ENCODE measurements at regions not wholly inside any gene's neighbourhood (a gene's known extent, or its start where the extent isn't known, plus 50 kb on each side); places are given as distances from the start of the nearest gene placed in this dataset.

DNA sequence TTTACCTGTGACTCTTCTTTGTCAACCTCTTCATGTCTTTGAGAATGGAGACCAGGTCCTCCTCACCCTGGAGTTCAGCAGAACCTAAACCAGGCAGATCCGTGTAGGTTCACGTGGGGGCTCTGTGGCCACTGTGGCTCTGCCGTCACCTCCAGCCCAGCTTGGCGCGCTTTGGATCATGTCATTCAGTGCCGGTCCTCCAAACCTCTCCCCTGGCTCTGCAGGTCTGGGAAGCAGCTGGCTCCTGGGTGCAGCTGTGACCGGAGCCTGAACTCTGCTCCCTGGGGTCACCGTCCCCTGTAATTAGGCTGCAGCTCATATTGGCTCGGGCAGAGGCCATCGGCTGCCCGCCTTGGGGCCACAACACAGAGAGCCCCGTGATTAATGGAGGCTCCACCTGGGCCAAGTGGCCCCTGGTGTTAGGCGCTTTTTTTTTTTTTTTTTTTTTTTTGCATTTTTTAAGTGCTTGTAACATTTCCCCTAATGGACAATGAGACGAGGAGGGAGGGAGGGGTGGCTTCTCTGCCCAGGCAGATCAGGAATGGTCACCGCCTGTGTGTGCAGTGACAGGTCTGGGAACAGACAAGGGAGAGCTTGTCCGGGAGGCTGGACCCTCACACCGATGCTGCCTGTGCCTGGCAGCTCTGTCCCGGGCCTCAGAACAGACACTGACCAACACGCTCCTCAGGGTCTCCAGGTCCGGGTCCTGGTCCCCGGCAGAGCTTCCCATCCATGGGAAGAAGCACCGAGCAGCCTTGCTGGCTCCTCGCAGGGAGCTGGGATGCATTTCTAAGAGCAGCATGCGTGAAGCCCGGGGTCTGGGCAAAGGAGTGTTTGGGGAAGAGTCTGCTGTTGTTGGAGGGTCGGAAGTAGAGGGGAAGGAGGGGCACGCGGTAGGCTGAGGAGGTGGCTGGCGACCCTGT is 247.9 kb downstream of the SEC14L1 start:
- Mint-ChIP-seq H3K36me3 (no peaks in the 10 kb centered on the region), H3K27me3 (no peaks in the 10 kb centered on the region), H3K4me1 (peaks cover 55% of the 10 kb centered on the region), H3K9me3 (no peaks in the 10 kb centered on the region), H3K4me3 (peak overlapping the region; percentile 79), H3K27ac (peak overlapping the region; percentile 85)
- ATAC-seq: no peak

DNA sequence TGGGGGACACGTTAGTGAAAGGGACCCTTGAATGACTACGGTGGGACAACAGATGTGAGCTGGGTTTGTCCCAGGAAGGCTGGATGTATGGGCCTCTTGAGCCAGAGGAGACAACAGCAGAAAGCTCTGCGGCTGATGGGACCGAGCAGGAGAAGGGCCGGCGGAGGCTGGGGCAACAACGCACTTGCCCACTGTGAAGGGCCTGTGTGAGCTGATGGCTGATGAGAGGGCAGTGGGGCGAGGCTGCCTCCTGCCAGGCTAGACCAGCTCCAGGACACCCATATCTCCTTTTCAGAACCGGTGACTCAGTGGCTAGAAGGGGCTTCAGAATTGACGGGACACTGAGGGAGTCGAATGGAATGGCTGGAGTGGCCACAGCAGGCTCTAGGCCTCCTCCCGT is 250.1 kb downstream of the SEC14L1 start:
- no peaks in the 10 kb centered on the region for H3K36me3 Mint-ChIP-seq
- H3K9me3 Mint-ChIP-seq: no peaks in the 10 kb centered on the region
- no peaks in the 10 kb centered on the region for H3K27me3 Mint-ChIP-seq
- no peak for ATAC-seq
- H3K27ac Mint-ChIP-seq: no peak overlapping the region
- no peak overlapping the region for H3K4me3 Mint-ChIP-seq
- H3K4me1 Mint-ChIP-seq: peaks cover 51% of the 10 kb centered on the region

DNA sequence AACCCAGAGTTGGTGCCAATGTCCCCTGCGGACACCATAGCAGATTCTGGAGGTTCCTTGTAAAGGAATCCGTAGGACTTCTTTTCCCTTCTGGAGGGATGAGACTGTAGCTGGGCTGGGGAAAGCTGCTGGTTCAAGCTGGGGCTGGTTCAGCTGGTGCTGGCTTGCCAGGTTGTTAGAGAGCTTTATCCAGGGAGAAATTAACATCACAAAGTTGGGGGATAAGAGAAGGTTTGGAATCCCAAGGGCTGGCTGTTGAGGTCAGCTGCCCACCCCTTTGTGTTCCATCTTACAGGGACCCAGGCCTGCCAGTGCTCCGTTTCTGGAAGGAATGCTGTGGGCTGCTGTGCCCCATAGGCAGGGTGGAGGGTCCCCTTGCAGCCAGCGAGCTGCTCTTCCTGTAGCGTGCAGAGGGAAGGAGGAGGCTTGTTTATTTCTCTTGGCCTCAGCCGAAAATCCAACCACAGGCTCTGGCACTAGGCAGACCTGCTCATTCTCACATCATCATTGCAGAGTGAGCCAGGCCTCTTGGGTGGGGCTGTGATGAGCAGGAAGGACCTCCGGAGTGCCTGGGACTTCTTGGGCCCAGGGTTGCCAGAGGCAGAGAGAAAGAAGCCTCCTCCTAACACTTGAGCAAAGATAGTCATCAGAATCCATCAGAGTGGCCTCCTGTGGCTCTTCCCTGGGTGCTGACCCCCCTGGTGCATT is 251.1 kb downstream of the SEC14L1 start:
- Mint-ChIP-seq H3K9me3 (no peaks in the 10 kb centered on the region), H3K27me3 (no peaks in the 10 kb centered on the region), H3K4me1 (peaks cover 42% of the 10 kb centered on the region), H3K27ac (peak overlapping the region; percentile 40), H3K4me3 (no peak overlapping the region), H3K36me3 (no peaks in the 10 kb centered on the region)
- ATAC-seq: no peak

DNA sequence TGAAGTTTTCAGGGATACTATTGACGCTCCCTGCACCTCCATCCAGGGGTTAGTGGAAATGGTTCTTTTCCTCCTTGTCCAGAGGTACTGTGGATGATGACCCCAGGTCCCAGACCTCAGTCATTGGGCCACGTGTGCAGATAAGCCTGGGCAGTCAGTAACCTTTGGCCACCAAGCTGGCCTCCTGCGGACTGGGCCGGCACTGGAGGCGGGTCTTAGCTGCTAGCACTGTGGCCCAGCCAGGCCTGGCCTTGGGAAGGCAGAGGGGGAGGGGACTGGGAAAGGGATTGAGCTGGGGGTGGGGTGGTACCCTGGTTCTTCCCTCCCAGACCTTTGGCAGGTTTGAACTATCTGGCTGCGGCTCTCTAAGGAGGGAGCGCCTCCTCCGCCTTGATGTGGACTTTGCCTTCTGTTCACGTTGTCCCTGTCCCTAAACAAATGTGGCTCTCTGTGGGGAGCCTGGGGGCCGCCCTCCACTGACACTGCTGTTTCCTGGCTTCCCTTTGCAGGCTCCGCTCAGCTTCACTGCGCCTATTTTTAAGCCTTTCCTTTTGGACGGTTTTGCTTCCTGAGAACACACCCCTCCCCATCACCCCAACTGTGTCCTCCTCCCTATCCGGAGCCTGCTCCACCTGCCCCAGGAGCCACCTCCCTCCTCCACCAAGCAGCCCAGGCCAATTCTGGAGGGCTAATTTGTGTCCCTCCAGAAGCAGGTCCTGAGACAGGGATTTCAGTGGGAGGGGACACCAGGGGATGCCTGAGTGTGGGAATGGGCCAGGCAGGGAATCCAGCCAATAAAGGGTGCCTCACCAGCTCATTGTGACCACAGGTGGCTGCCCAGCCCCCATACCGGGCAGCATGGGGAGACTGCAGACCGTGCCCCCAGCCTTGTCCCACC is 251.9 kb downstream of the SEC14L1 start:
- H3K4me3 Mint-ChIP-seq: no peak overlapping the region
- ATAC-seq: no peak
- peaks cover 41% of the 10 kb centered on the region for H3K4me1 Mint-ChIP-seq
- no peak overlapping the region for H3K27ac Mint-ChIP-seq
- H3K9me3 Mint-ChIP-seq: no peaks in the 10 kb centered on the region
- no peaks in the 10 kb centered on the region for H3K36me3 Mint-ChIP-seq
- no peaks in the 10 kb centered on the region for H3K27me3 Mint-ChIP-seq

DNA sequence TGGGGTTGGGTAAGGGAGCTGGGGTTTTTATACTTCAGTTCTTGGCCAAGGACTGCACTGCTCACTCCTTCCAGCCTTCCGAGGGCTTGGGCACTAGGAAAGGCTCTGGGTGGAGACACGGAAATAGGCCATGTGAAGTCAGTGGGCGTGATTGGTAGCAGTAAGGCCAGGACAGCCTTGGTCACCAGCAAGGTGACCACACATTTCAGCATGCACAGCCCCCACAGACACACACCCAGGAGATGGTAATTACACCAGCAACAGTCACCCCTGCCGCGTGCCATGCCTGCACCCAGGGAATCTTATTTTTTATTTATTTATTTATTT is 252.5 kb downstream of the SEC14L1 start:
- H3K27me3 Mint-ChIP-seq: no peaks in the 10 kb centered on the region
- H3K27ac Mint-ChIP-seq: no peak overlapping the region
- H3K36me3 Mint-ChIP-seq: no peaks in the 10 kb centered on the region
- ATAC-seq: no peak
- H3K4me3 Mint-ChIP-seq: no peak overlapping the region
- H3K9me3 Mint-ChIP-seq: no peaks in the 10 kb centered on the region
- peaks cover 45% of the 10 kb centered on the region for H3K4me1 Mint-ChIP-seq

DNA sequence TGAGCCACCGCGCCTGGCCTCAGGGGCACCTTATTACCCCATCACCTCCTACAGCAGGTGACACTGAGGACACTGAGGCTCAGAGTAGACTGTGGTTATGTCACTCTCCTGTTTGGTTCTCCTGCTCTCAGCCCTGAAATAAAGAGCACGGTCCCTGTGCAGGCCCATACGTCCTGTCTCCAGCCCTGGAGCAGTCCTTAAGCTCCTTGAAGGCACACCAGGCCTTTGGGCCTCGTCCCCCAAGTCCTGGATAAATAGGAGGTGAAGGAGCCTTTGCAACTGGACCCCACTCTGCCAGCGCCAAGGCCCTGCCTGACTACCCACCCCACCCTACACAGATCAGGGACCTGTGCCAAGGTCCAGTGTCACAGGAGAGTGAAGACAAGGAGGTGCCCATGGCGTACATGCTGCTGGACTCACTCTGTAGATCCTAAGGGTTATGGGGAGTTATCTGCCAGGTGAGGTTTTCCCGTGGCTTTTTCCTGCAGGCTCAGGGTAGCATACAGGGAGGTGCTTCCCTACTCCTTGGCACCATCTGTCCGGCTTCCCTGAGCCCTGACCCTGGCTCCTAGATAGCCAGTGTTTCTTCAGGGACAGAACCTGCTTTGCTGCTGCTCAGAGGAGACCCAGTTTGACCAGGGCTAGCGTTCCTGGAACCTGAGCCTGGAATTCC is 253.2 kb downstream of the SEC14L1 start:
- Mint-ChIP-seq H3K4me3 (no peak overlapping the region), H3K27me3 (no peaks in the 10 kb centered on the region), H3K9me3 (no peaks in the 10 kb centered on the region), H3K36me3 (peaks cover 6% of the 10 kb centered on the region), H3K4me1 (peaks cover 45% of the 10 kb centered on the region), H3K27ac (no peak overlapping the region)
- no peak for ATAC-seq

DNA sequence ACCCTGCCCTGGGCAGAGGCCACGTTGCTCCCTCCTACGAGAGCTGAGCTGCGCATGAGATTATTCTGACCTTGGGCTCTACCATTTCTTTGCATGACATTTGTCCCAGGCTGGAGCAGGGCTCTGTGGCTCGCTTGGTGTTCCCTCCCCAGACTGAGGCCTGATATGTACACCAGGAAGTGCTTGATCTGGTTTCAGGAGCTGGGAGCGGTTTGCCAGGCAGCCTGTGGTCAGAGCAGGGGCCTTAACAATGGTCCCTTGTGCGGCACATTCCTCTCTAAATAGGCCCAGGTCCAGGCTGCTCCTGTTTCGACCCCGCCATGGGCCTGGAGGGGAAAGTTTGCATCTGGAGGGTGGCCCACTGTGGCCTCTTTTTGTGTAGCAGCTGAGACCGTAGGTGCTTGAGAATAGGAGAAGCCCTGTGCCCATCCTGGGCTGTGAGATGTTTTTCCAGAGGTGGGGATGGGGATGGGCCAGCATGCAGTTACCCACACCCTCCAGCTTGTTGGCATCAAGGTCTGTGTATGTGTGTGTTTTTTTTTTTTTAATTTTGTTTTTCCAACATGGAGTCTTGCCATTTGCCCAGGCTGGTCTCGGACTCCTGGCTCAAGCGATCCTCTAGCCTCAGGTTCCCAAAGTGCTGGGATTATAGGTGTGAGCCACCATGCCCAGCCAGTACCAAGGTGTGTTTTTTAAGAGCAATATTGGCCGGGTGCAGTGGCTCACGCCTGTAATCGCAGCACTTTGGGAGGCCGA is 253.9 kb downstream of the SEC14L1 start:
- H3K9me3 Mint-ChIP-seq: no peaks in the 10 kb centered on the region
- peaks cover 6% of the 10 kb centered on the region for H3K36me3 Mint-ChIP-seq
- no peaks in the 10 kb centered on the region for H3K27me3 Mint-ChIP-seq
- H3K4me3 Mint-ChIP-seq: no peak overlapping the region
- no peak for ATAC-seq
- H3K27ac Mint-ChIP-seq: no peak overlapping the region
- H3K4me1 Mint-ChIP-seq: peaks cover 45% of the 10 kb centered on the region

DNA sequence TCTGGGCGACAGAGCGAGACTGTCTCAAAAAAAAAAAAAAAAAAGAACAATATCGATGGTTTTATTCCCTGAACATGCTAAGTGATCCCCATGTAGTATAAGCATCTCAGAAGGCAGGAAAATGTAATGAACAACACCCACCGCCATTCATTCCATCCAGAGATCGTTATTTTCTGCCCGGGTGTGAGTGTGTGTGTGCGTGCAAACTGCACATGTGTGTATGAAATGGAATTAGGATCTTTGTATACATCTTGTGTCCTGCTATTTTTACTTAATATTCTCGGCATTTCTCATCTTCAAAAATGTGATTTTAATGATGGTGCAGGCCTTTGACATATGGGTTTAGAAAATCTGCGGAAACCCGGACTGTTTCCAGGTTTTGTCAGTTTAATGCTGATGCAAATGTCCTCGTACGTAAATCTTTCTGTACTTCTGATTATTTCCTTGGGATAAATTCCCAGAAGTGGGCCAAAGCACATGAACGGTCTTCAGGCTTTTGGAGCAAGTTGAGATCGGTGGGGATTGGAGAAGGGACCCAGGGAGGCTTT is 254.8 kb downstream of the SEC14L1 start:
- Mint-ChIP-seq H3K36me3 (peaks cover 6% of the 10 kb centered on the region), H3K4me3 (no peak overlapping the region), H3K9me3 (no peaks in the 10 kb centered on the region), H3K4me1 (peaks cover 50% of the 10 kb centered on the region), H3K27ac (no peak overlapping the region), H3K27me3 (no peaks in the 10 kb centered on the region)
- ATAC-seq: no peak

DNA sequence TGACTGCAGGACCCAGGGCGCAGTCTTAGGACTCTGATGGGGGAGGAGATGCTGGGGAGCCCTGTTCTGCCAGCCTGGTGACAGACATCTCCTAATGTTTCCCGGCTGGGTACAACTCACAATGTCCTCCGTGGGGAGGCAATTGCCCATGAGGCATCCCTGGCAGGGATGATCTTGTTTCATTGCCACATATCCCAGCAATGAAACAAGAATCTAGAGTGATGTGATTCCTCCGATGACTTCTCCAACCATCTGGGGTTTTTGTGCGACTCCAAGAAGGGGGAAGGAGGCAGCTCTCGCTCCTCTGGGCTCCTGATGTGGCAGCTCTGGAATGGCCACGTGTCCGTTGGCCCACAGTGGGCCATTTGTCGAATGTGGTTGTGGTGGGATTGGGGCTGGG is 255.8 kb downstream of the SEC14L1 start:
- Mint-ChIP-seq H3K9me3 (no peaks in the 10 kb centered on the region), H3K27ac (peak overlapping the region; percentile 95), H3K4me3 (no peak overlapping the region), H3K27me3 (no peaks in the 10 kb centered on the region), H3K36me3 (peaks cover 6% of the 10 kb centered on the region), H3K4me1 (peaks cover 53% of the 10 kb centered on the region)
- ATAC-seq: no peak

DNA sequence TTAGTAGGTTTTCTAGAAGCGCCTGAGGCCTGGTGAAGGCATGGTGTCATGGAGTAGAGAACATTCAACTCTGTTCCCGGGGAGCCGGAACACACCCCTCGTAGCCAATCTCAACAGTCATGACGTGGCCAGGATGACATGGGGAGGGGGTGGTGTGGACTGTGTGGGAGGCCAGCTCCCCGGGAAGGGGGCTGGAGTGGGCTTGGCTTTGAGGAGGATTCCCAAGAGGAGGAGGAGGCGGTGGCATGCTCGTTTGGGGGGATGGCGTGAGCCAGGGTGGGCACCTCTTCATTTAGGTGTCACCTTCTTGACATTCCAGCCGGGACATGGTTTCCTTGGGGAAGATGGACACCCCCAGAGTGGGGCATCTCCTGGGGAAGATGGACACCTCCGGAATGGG is 257.5 kb downstream of the SEC14L1 start:
- no peaks in the 10 kb centered on the region for H3K9me3 Mint-ChIP-seq
- peaks cover 20% of the 10 kb centered on the region for H3K36me3 Mint-ChIP-seq
- H3K27me3 Mint-ChIP-seq: no peaks in the 10 kb centered on the region
- peak overlapping the region; percentile 95 for H3K27ac Mint-ChIP-seq
- no peak overlapping the region for H3K4me3 Mint-ChIP-seq
- peaks cover 60% of the 10 kb centered on the region for H3K4me1 Mint-ChIP-seq
- ATAC-seq: no peak

DNA sequence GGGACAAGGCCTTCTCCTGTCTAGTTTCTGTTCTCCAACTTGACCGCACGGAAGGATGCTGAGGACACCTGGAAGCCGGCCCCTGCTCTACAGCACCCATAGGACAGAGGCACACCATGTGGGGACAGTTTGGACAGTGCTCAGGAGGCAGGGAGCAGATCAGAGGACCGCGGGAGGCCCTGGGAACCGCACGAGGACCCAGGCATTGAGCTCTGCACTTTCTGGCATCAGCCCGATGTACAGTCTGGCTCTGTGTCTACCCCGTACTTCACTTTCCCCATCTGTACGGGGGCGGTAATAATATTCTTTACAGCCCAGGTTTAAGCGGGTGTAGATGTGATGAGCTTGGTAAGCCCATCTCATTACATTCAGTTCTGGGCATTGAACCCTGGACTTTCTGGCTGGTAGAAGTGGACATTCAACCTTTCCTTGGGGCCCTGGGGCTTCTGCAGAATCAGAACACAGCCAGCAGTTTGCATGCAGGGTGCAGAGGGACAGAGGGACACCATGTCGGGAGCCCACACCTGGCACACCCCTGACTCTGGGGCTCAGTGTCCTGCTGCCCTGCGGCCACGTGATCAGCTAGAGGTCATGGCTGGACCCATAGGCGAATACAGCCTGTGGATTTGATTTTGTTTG is 258.7 kb downstream of the SEC14L1 start:
- peak overlapping the region; percentile 95 for H3K27ac Mint-ChIP-seq
- H3K9me3 Mint-ChIP-seq: no peaks in the 10 kb centered on the region
- H3K4me1 Mint-ChIP-seq: peaks cover 71% of the 10 kb centered on the region

DNA sequence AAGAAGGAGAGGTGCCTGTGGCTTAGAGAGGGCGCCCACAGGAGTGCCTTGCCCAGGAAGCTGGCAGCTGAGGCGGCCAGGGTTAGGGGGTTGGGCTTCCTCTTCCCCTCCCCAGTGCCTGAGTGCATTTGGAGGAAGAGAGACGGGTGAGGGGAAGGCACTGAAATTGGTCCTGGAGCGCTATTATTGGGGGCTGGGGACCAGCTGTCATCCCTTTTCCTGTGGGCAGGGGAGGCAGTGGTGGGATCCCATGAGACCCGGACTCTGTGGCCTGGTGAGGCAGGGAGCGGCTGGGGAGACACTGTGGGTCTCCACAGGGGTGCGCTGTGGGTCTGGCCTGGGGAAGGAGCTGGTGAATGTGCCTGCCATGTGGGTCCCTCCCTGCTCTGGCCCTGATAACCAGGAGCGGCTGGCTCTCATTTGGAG is 259.7 kb downstream of the SEC14L1 start:
- Mint-ChIP-seq H3K4me3 (peak overlapping the region; percentile 68), H3K27me3 (no peaks in the 10 kb centered on the region), H3K27ac (peak overlapping the region; percentile 95), H3K4me1 (peaks cover 82% of the 10 kb centered on the region), H3K9me3 (no peaks in the 10 kb centered on the region), H3K36me3 (peaks cover 20% of the 10 kb centered on the region)
- peak; percentile 78 for ATAC-seq

More for the DNA sequence above, 258.7 kb downstream of the SEC14L1 start:
- H3K27me3 Mint-ChIP-seq: no peaks in the 10 kb centered on the region
- ATAC-seq: no peak
- peaks cover 20% of the 10 kb centered on the region for H3K36me3 Mint-ChIP-seq
- H3K4me3 Mint-ChIP-seq: no peak overlapping the region

DNA sequence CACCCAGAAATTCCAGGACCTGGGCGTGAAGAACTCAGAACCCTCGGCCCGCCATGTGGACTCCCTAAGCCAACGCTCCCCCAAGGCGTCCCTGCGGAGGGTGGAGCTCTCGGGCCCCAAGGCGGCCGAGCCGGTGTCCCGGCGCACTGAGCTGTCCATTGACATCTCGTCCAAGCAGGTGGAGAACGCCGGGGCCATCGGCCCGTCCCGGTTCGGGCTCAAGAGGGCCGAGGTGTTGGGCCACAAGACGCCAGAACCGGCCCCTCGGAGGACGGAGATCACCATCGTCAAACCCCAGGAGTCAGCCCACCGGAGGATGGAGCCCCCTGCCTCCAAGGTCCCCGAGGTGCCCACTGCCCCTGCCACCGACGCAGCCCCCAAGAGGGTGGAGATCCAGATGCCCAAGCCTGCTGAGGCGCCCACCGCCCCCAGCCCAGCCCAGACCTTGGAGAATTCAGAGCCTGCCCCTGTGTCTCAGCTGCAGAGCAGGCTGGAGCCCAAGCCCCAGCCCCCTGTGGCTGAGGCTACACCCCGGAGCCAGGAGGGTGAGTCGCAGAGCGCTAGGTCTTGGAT is 261.5 kb downstream of the SEC14L1 start:
- H3K36me3 Mint-ChIP-seq: peaks cover 20% of the 10 kb centered on the region
- H3K27ac Mint-ChIP-seq: peak overlapping the region; percentile 95
- no peak overlapping the region for H3K4me3 Mint-ChIP-seq
- no peak for ATAC-seq
- peaks cover 97% of the 10 kb centered on the region for H3K4me1 Mint-ChIP-seq
- no peaks in the 10 kb centered on the region for H3K9me3 Mint-ChIP-seq
- no peaks in the 10 kb centered on the region for H3K27me3 Mint-ChIP-seq
